Neural crest cell (in vitro differentiated cells): ENCODE measurements at regions not wholly inside any gene's neighbourhood (a gene's known extent, or its start where the extent isn't known, plus 50 kb on each side); places are given as distances from the start of the nearest gene placed in this dataset.

Source experiments
- DNase-seq: peaks from one replicate; pipeline ENCODE4 v3.0.0; 2021; ENCODE audit warnings: low read depth, mixed read lengths, low spot score
- H3K27ac Mint-ChIP-seq: one replicate; pipeline ENCODE4 v1.8.0; 2021; ENCODE audit warnings: mild to moderate bottlenecking, mixed read lengths; ENCODE audit not compliant: unreplicated experiment
- H3K27me3 Mint-ChIP-seq: 2 replicates; pipeline ENCODE4 v1.8.0; 2021; ENCODE audit warnings: low read depth, mild to moderate bottlenecking, mixed read lengths
- H3K36me3 Mint-ChIP-seq: 2 replicates; pipeline ENCODE4 v1.8.0; 2021; ENCODE audit warnings: low read depth, mild to moderate bottlenecking, mixed read lengths
- H3K4me1 Mint-ChIP-seq: 2 replicates; pipeline ENCODE4 v1.8.0; 2021; ENCODE audit warnings: mixed read lengths
- H3K4me3 Mint-ChIP-seq: one replicate; pipeline ENCODE4 v1.8.0; 2021; ENCODE audit warnings: mild to moderate bottlenecking, mixed read lengths
- H3K9me3 Mint-ChIP-seq: 2 replicates; pipeline ENCODE4 v1.8.0; 2021; ENCODE audit warnings: mixed read lengths
- TF ChIP-seq, protein P1 (sequence below): fragments of 200-600 bp; sonication (generic); conservative IDR thresholded peaks from 2 replicates; pipeline ENCODE4 v1.5.0; 2021; ENCODE audit warnings: antibody characterized with exemption, mild to moderate bottlenecking

DNA sequence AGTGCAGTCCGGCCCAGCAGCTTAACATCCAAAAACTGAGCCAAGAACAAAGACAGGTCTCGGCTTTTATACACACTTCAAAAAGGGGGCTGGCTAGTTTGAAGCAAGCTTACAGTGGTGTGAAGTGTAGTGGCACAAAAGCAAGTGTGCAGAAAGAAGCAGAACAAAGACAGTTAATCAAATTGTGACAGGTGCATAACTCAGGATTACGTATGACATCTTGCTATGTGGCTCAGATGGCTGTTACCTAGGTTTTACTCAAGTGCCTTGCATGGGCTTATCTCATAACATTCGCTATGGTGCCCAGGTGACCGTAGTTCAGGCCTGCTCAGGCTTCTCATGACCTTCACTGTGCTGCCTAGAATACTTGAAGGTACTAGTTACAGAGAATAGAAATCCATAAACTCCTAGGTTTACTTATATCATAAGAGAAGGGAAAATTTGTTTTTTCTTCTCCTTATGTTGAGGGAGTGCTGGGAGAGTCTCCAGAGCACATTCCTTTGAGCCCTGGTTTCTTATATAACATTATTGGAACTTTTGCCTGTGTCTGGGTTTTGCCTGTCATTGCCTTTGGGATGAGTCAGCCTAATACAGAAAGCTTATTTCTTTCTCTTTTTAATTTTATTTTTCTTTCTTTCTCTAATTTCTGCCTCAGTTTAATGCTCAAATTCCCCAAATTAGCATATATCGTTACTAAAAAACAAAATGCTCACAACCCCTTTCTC, 1629.1 kb upstream of the PCDH20 start:
- H3K4me3 Mint-ChIP-seq: no peak overlapping the region
- no peaks in the 10 kb centered on the region for H3K27me3 Mint-ChIP-seq
- H3K36me3 Mint-ChIP-seq: no peaks in the 10 kb centered on the region
- TF ChIP-seq, protein P1, sequence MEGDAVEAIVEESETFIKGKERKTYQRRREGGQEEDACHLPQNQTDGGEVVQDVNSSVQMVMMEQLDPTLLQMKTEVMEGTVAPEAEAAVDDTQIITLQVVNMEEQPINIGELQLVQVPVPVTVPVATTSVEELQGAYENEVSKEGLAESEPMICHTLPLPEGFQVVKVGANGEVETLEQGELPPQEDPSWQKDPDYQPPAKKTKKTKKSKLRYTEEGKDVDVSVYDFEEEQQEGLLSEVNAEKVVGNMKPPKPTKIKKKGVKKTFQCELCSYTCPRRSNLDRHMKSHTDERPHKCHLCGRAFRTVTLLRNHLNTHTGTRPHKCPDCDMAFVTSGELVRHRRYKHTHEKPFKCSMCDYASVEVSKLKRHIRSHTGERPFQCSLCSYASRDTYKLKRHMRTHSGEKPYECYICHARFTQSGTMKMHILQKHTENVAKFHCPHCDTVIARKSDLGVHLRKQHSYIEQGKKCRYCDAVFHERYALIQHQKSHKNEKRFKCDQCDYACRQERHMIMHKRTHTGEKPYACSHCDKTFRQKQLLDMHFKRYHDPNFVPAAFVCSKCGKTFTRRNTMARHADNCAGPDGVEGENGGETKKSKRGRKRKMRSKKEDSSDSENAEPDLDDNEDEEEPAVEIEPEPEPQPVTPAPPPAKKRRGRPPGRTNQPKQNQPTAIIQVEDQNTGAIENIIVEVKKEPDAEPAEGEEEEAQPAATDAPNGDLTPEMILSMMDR: no peak
- peaks cover 8% of the 10 kb centered on the region for H3K9me3 Mint-ChIP-seq
- DNase-seq: no peak
- H3K27ac Mint-ChIP-seq: no peak overlapping the region
- peaks cover 4% of the 10 kb centered on the region for H3K4me1 Mint-ChIP-seq

DNA sequence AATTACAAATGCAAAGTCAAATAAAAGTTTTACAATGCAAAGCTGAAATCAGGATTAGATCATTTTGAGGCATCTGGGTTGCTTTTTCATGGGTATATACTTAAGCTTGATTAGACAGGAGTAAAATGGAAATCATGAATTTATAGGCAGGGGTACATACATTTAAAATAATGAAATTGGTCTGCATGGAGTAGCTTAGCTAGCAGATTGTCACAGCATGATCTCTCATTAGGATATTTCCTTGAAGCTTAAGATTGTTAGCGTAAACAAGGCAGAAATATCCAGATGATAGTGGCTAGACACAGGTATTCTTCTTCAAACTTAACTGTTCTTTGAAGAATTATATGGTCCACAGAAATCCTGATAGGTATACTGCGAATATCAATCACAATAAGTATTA, 1627.0 kb upstream of the PCDH20 start:
- peaks cover 10% of the 10 kb centered on the region for H3K9me3 Mint-ChIP-seq
- no peaks in the 10 kb centered on the region for H3K36me3 Mint-ChIP-seq
- TF ChIP-seq, protein P1: no peak
- H3K27ac Mint-ChIP-seq: no peak overlapping the region
- H3K27me3 Mint-ChIP-seq: no peaks in the 10 kb centered on the region
- peaks cover 4% of the 10 kb centered on the region for H3K4me1 Mint-ChIP-seq
- H3K4me3 Mint-ChIP-seq: no peak overlapping the region
- DNase-seq: no peak

DNA sequence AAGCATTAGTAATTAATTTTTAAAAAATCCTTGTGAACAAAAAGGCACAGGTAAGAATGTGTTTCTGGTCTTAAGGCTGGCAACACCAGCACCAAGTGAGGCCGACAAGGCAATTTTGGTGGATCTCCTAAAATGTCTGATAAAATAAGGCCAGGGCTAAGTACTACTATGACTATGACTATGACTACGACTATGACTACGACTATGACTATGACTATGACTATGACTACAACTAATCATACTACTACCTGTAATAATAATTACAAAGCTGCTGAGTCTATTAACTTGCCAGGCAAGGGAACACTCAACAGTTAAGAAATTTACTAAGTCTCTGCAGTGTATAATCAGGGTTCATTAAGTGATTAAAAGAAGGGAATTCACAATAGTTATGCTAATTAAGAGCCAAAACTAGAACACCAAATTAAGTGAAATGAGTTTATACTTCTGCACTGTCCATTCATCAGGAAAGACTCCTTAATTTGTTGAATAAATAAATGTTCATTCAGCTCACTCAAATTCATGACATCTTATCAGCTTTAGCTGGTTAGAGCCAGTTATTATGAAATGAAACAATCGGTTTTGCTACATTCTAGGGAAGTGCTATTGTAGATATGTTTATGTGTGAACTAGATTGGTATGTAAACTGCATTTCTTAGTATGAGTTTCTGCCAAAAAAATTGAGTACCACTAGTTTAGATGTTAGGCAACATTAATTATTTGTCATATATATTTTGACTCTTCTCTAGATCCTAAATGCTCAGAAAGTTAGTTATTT, 1626.2 kb upstream of the PCDH20 start:
- Mint-ChIP-seq H3K27ac (no peak overlapping the region), H3K4me1 (peaks cover 4% of the 10 kb centered on the region), H3K9me3 (peaks cover 13% of the 10 kb centered on the region), H3K4me3 (no peak overlapping the region), H3K27me3 (no peaks in the 10 kb centered on the region), H3K36me3 (no peaks in the 10 kb centered on the region)
- DNase-seq: no peak
- TF ChIP-seq, protein P1: no peak

- Mint-ChIP-seq H3K27ac (peak overlapping the region; percentile 15), H3K4me1 (peaks cover 26% of the 10 kb centered on the region), H3K4me3 (no peak overlapping the region), H3K9me3 (no peaks in the 10 kb centered on the region), H3K36me3 (no peaks in the 10 kb centered on the region), H3K27me3 (no peaks in the 10 kb centered on the region)
- DNase-seq: no peak
- TF ChIP-seq, protein P1: no peak
Observed at GRCh38 chr13:63026285-63026797, 1610.7 kb upstream of the PCDH20 start.

DNA sequence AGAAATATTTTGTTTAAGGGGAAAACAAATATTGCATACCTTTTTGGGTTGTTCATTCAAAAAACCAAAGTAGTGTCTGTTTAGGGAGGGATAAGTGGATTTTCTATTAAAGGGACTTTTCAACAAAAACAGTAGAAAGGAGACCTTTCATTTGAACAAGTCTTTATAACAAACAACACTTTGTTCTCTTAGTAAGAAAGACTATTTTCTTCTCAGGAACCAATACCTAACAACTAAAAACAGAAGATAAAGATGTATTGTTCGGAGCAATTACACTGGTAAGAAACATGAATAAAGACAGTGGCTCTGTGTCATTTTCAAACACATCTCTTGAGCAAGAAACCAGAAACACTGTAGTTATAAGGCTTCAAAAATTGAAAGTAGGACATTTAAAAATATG, 1610.1 kb upstream of the PCDH20 start:
- DNase-seq: no peak
- no peaks in the 10 kb centered on the region for H3K9me3 Mint-ChIP-seq
- peak overlapping the region; percentile 45 for H3K4me3 Mint-ChIP-seq
- H3K27ac Mint-ChIP-seq: peak overlapping the region; percentile 3
- no peaks in the 10 kb centered on the region for H3K27me3 Mint-ChIP-seq
- H3K36me3 Mint-ChIP-seq: no peaks in the 10 kb centered on the region
- H3K4me1 Mint-ChIP-seq: peaks cover 26% of the 10 kb centered on the region
- TF ChIP-seq, protein P1: no peak
